CD14-positive monocyte (primary cell): ENCODE measurements at regions not wholly inside any gene's neighbourhood (a gene's known extent, or its start where the extent isn't known, plus 50 kb on each side); places are given as distances from the start of the nearest gene placed in this dataset.

Experiments
- DNase-seq, 3 donors: peaks; one replicate each; pipeline ENCODE4 v3.0.0-alpha.2; 2011 to 2022
- H2AFZ ChIP-seq: 2 replicates; pipeline ENCODE4 v1.6.0; 2012; ENCODE audit warnings: mild to moderate bottlenecking, low read depth, low read length, inconsistent platforms; ENCODE audit not compliant: insufficient read depth, poor library complexity, severe bottlenecking
- H3K27ac ChIP-seq, 2 donors: 1 replicate in 1 of 2; 2 replicates in 1 of 2; pipeline ENCODE4 v1.5.1; 2012 to 2013; ENCODE audit warnings: low read length in 2 of 2, control low read depth in 1 of 2, inconsistent platforms in 1 of 2, low read depth in 1 of 2, mild to moderate bottlenecking in 1 of 2
- H3K27me3 ChIP-seq, 2 donors: one replicate each; pipeline versions ENCODE4 v1.6.0 to v1.6.1; 2011 to 2013; ENCODE audit warnings: low read length in 2 of 2; ENCODE audit not compliant: control insufficient read depth in 2 of 2, insufficient read depth in 2 of 2
- H3K36me3 ChIP-seq, 2 donors: replicated peaks in 1 of 2; 1 replicate in 1 of 2; 2 replicates in 1 of 2; pipeline versions ENCODE4 v1.5.1 to v1.6.1; 2012 to 2013; ENCODE audit warnings: low read length in 2 of 2, control low read depth in 1 of 2, inconsistent platforms in 1 of 2, mild to moderate bottlenecking in 1 of 2; ENCODE audit not compliant: insufficient read depth in 2 of 2, control insufficient read depth in 1 of 2
- H3K4me1 ChIP-seq, 2 donors: 1 replicate in 1 of 2; 2 replicates in 1 of 2; pipeline versions ENCODE4 v1.5.1 to v1.6.1; 2012 to 2013; ENCODE audit warnings: low read length in 2 of 2, control low read depth in 1 of 2, inconsistent platforms in 1 of 2, mild to moderate bottlenecking in 1 of 2, moderate library complexity in 1 of 2; ENCODE audit not compliant: insufficient read depth in 2 of 2, control insufficient read depth in 1 of 2
- H3K4me2 ChIP-seq: replicated peaks from 2 replicates; pipeline ENCODE3; 2012; ENCODE audit warnings: low read length, moderate library complexity, mild to moderate bottlenecking; ENCODE audit not compliant: poor library complexity, severe bottlenecking; ENCODE audit errors: extremely low read depth
- H3K4me3 ChIP-seq, 3 experiments: fragments of 200-600 bp in 1 of 3; sonication (generic) in 1 of 3; replicated peaks in 1 of 3; 1 replicate in 2 of 3; 2 replicates in 1 of 3; pipeline ENCODE4 v1.5.1; 2011 to 2013; ENCODE audit warnings: low read length in 3 of 3, mild to moderate bottlenecking in 3 of 3, control low read depth in 2 of 3, low read depth in 2 of 3, inconsistent platforms in 1 of 3, moderate library complexity in 1 of 3
- H3K79me2 ChIP-seq: 2 replicates; pipeline ENCODE4 v1.6.0; 2012; ENCODE audit warnings: mild to moderate bottlenecking, control low read depth, inconsistent platforms, low read length, moderate library complexity; ENCODE audit not compliant: insufficient read depth
- H3K9ac ChIP-seq: 2 replicates; pipeline ENCODE4 v1.6.0; 2017; ENCODE audit warnings: low read length, mild to moderate bottlenecking; ENCODE audit not compliant: insufficient read depth, poor library complexity, severe bottlenecking
- H3K9me3 ChIP-seq, 2 donors: replicated peaks in 1 of 2; 1 replicate in 1 of 2; 2 replicates in 1 of 2; pipeline versions ENCODE4 v1.5.1 to v1.6.1; 2012 to 2013; ENCODE audit warnings: low read length in 2 of 2, control low read depth in 1 of 2; ENCODE audit not compliant: control insufficient read depth in 1 of 2, insufficient read depth in 1 of 2
- H4K20me1 ChIP-seq: 2 replicates; pipeline ENCODE4 v1.6.0; 2012; ENCODE audit warnings: mild to moderate bottlenecking, low read length, control low read depth, moderate library complexity; ENCODE audit not compliant: insufficient read depth
- H3K27ac Mint-ChIP-seq, 7 donors: one replicate each; pipeline ENCODE4 v1.8.0; 2020; ENCODE audit warnings: mild to moderate bottlenecking in 7 of 7, mixed read lengths in 7 of 7, moderate library complexity in 6 of 7, inconsistent platforms in 2 of 7
- H3K27me3 Mint-ChIP-seq, 3 donors: one replicate each; pipeline ENCODE4 v1.8.0; 2021 to 2022; ENCODE audit warnings: low read depth in 3 of 3, mild to moderate bottlenecking in 3 of 3, mixed read lengths in 3 of 3, moderate library complexity in 3 of 3, inconsistent platforms in 1 of 3
- H3K36me3 Mint-ChIP-seq, 2 donors: one replicate each; pipeline ENCODE4 v1.8.0; 2020; ENCODE audit warnings: mixed read lengths in 2 of 2, inconsistent platforms in 1 of 2, mild to moderate bottlenecking in 1 of 2
- H3K4me1 Mint-ChIP-seq: one replicate; pipeline ENCODE4 v1.8.0; 2020; ENCODE audit warnings: mild to moderate bottlenecking, mixed read lengths
- H3K4me3 Mint-ChIP-seq, 2 donors: one replicate each; pipeline ENCODE4 v1.8.0; 2020; ENCODE audit warnings: mild to moderate bottlenecking in 2 of 2, mixed read lengths in 2 of 2, moderate library complexity in 1 of 2
- H3K9me3 Mint-ChIP-seq, 7 donors: one replicate each; pipeline ENCODE4 v1.8.0; 2020 to 2022; ENCODE audit warnings: mixed read lengths in 7 of 7, mild to moderate bottlenecking in 6 of 7, moderate library complexity in 6 of 7, inconsistent platforms in 2 of 7
- WGBS: methylation state at CpG from one replicate; pipeline ENCODE4 v1.1.5; 2013; ENCODE audit warnings: missing lambda C conversion rate; ENCODE audit not compliant: insufficient coverage; 5-methylcytosine and 5-hydroxymethylcytosine counted together
- intact Hi-C, 2 donors: fragments of 100-400 bp; cut with micrococcal nuclease; formaldehyde crosslinking; loops; one replicate each; pipeline versions ENCODE4 v1.15.0 to v1.15.1; 2023
- TF ChIP-seq, protein P1 (sequence below): fragments of 200-600 bp; IDR thresholded peaks from one replicate; pipeline ENCODE4 v1.8.0; 2022; ENCODE audit warnings: antibody characterized with exemption, mild to moderate bottlenecking

DNA sequence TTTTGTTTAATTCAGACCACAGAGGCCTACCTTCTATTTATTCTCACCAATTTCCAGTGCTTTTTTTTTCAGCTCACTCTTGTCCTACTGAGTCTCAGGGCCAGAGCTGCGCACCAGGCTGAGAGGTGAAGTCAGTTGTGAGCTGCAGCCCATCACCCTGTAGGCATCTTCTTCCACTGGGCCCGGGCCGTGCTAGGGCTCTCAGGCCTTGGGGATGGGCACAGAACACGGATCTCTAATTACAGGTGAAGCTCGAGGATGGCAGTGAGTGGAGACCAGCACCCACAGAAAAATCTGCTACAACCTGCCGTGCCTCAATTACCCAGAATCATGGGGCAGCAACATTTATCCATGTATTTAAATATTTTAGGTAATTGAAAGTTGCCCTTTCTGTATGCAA, 82.1 kb downstream of the IRX5 start:
- H3K36me3 Mint-ChIP-seq, result no peaks in the 10 kb centered on the region
- no peaks in the 10 kb centered on the region for H4K20me1 ChIP-seq
- no peaks in the 10 kb centered on the region for H3K4me1 ChIP-seq
- no peaks in the 10 kb centered on the region for H3K36me3 ChIP-seq
- H2AFZ ChIP-seq, result no peak overlapping the region
- WGBS, result no CpG with 5 or more reads among the region's 6 CpGs
- peaks cover 0 to under 1% (median 0%) of the 10 kb centered on the region in 7 donors for H3K9me3 Mint-ChIP-seq
- no peak for DNase-seq
- no peak overlapping the region for H3K4me2 ChIP-seq
- no peak overlapping the region for H3K27ac Mint-ChIP-seq
- intact Hi-C loops, result no loop called here
- peaks cover 1% of the 10 kb centered on the region for H3K4me1 Mint-ChIP-seq
- H3K27me3 Mint-ChIP-seq, result peaks cover 3 to 10% (median 4%) of the 10 kb centered on the region in 3 donors
- H3K4me3 ChIP-seq, result no peak overlapping the region
- TF ChIP-seq, protein P1, sequence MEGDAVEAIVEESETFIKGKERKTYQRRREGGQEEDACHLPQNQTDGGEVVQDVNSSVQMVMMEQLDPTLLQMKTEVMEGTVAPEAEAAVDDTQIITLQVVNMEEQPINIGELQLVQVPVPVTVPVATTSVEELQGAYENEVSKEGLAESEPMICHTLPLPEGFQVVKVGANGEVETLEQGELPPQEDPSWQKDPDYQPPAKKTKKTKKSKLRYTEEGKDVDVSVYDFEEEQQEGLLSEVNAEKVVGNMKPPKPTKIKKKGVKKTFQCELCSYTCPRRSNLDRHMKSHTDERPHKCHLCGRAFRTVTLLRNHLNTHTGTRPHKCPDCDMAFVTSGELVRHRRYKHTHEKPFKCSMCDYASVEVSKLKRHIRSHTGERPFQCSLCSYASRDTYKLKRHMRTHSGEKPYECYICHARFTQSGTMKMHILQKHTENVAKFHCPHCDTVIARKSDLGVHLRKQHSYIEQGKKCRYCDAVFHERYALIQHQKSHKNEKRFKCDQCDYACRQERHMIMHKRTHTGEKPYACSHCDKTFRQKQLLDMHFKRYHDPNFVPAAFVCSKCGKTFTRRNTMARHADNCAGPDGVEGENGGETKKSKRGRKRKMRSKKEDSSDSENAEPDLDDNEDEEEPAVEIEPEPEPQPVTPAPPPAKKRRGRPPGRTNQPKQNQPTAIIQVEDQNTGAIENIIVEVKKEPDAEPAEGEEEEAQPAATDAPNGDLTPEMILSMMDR, result no peak
- no peak overlapping the region for H3K27ac ChIP-seq
- H3K4me3 Mint-ChIP-seq, result no peak overlapping the region
- no peaks in the 10 kb centered on the region for H3K79me2 ChIP-seq
- H3K9me3 ChIP-seq, result no peaks in the 10 kb centered on the region
- H3K27me3 ChIP-seq, result no peaks in the 10 kb centered on the region
- H3K9ac ChIP-seq, result no peak overlapping the region

DNA sequence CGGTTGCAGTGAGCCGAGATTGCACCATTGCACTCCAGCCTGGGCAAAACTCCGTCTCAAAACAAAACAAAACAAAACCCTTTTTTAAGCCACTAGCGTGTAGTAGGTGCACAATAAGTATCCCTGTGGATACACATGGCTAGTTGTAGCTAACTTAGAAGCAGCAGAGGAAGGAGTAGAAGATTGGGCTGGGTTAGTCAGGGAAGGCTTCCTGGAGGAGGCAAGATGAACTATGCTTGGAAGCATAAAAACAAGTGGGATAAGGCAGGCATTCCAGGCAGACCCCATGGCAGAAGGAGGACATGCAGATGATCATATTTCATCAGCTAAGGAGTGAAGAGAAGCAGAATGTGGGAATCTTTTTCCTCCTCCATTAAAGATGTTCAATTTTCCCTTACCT, 83.4 kb downstream of the IRX5 start:
- Mint-ChIP-seq H3K4me1 (peaks cover 1% of the 10 kb centered on the region), H3K27me3 (peaks cover 3 to 12% (median 4%) of the 10 kb centered on the region in 3 donors), H3K27ac (no peak overlapping the region), H3K36me3 (no peaks in the 10 kb centered on the region), H3K9me3 (peaks cover 0 to 5% (median 0%) of the 10 kb centered on the region in 7 donors), H3K4me3 (no peak overlapping the region)
- TF ChIP-seq, protein P1, result no peak
- Histone ChIP-seq H3K27me3 (no peaks in the 10 kb centered on the region), H3K9me3 (no peaks in the 10 kb centered on the region), H3K4me2 (no peak overlapping the region), H2AFZ (no peak overlapping the region), H3K9ac (no peak overlapping the region), H3K36me3 (no peaks in the 10 kb centered on the region), H3K79me2 (no peaks in the 10 kb centered on the region), H3K4me1 (no peaks in the 10 kb centered on the region), H3K27ac (no peak overlapping the region), H3K4me3 (no peak overlapping the region), H4K20me1 (no peaks in the 10 kb centered on the region)
- no peak for DNase-seq
- no CpG with 5 or more reads among the region's 4 CpGs for WGBS
- intact Hi-C loops, result no loop called here
